Epithelial cell of esophagus (primary cell): ENCODE measurements at regions not wholly inside any gene's neighbourhood (a gene's known extent, or its start where the extent isn't known, plus 50 kb on each side); places are given as distances from the start of the nearest gene placed in this dataset.

Source experiments
- DNase-seq: peaks from one replicate; pipeline ENCODE4 v3.0.0; 2010; ENCODE audit warnings: low read depth
- H3K4me3 ChIP-seq: 2 replicates; pipeline ENCODE4 v1.5.1; 2011; ENCODE audit warnings: mild to moderate bottlenecking, low read length, control low read depth
- CTCF ChIP-seq: IDR thresholded peaks from 2 replicates; pipeline ENCODE4 v1.5.1; 2011; ENCODE audit warnings: low read depth, mild to moderate bottlenecking, low read length, control low read depth, inconsistent platforms; ENCODE audit not compliant: insufficient read depth; ENCODE audit errors: missing control alignments

DNA sequence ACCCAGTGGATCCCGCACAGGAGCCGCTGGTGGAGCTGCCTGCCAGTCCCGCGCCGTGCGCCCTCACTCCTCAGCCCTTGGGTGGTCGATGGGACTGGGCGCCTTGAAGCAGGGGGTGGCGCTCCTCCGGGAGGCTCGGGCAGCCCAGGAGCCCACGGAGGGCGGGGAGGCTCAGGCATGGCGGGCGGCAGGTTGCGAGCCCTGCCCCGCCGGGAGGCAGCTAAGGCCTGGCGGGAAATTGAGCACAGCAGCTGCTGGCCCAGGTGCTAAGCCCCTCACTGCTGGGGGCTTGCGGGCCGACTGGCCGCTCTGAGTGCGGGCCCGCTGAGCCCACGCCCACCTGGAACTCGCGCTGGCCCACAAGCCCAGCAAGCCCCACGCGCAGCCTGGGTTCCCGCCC, 127.1 kb upstream of the TMEM164 start:
- TF ChIP-seq CTCF, result no peak
- no peak overlapping the region for H3K4me3 ChIP-seq
- DNase-seq, result no peak

GRCh38 chrX:109878236-109878635, 124.7 kb upstream of the TMEM164 start:
- no peak for TF ChIP-seq CTCF
- H3K4me3 ChIP-seq, result no peak overlapping the region
- DNase-seq, result no peak

DNA sequence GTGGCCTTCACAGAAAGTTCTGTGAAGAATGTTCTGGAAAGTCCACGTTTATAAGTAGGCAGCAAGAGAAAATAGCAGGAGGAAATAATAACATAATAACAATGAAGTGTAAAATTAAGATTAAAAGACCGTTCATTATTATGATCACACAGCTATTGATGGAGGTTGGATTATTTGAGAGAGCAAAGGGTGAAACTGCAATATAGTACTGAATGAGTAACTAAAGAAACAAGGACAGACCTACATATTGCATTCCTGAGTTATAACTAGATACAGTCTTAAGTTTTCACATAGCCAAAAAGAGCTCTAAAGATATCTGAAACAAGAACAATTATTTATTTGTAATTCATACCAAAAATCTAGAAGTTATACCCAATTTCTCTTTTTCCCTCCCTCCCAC, 122.9 kb upstream of the TMEM164 start:
- TF ChIP-seq CTCF, result no peak
- H3K4me3 ChIP-seq, result no peak overlapping the region
- DNase-seq, result no peak

GRCh38 chrX:109880629-109881028, 122.3 kb upstream of the TMEM164 start:
- no peak for TF ChIP-seq CTCF
- DNase-seq, result no peak
- H3K4me3 ChIP-seq, result no peak overlapping the region

DNA sequence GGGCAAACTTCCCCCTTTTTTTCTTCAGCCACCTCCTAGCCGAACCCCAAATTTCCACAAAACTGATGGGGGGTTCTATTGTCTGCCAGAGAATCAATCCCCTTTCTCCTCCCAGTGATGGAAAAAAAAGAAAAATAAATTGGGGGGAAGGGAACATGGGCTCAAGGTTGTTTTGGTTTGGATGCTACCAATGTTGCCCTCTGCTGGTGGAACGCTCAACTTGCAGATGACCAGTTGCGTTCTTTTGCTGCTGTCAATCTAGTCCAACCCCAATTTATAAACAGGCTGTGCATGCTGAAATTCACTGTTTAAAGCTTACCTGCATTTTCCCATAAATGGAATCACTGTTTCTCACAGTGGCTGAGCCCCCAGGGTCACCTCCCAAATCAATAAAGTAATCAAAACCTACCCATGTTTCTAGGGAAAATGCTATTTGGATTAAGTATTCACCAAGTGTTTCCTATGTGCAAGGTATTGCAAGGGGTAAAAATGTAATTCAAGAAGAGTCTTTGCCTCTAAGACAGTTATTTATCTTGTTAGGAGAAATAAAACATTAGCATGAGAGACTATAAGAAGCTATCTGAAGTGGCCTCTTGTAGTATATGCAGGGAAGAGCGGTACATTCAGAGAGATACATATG, 116.7 kb upstream of the TMEM164 start:
- peak; percentile 61 for DNase-seq
- H3K4me3 ChIP-seq, result no peak overlapping the region
- peak; percentile 77 for TF ChIP-seq CTCF

- peak; percentile 19 for DNase-seq
- TF ChIP-seq CTCF, result peak; percentile 27
- H3K4me3 ChIP-seq, result no peak overlapping the region
These were observed 113.5 kb upstream of the TMEM164 start for GRCh38 chrX:109889289-109890006.

- DNase-seq, result no peak
- TF ChIP-seq CTCF, result no peak
- H3K4me3 ChIP-seq, result no peak overlapping the region
These were observed 112.6 kb upstream of the TMEM164 start for GRCh38 chrX:109890300-109890699.
